SK-N-SH treated with all-trans-retinoic acid at 6 μM for 48 hours (cell line): ENCODE measurements at regions not wholly inside any gene's neighbourhood (a gene's known extent, or its start where the extent isn't known, plus 50 kb on each side); places are given as distances from the start of the nearest gene placed in this dataset.

Experiments used
- BACH2 ChIP-seq: fragments of 250-450 bp; sonication (Bioruptor Pico); IDR thresholded peaks from 2 replicates; pipeline ENCODE4 v1.9.0; 2021; ENCODE audit warnings: mild to moderate bottlenecking, borderline replicate concordance
- CREB5 ChIP-seq: fragments of 250-450 bp; sonication (Bioruptor Pico); IDR thresholded peaks from 2 replicates; pipeline ENCODE4 v1.5.1; 2020; ENCODE audit warnings: low read depth, mild to moderate bottlenecking, moderate library complexity
- CSDC2 ChIP-seq: fragments of 250-450 bp; sonication (Bioruptor Pico); IDR thresholded peaks from 2 replicates; pipeline ENCODE4 v1.5.0; 2020; ENCODE audit warnings: mild to moderate bottlenecking, moderate library complexity
- GLIS3 ChIP-seq: fragments of 250-450 bp; sonication (Bioruptor Pico); IDR thresholded peaks from 2 replicates; pipeline ENCODE4 v1.5.0; 2020; ENCODE audit warnings: mild to moderate bottlenecking, moderate library complexity
- PATZ1 ChIP-seq: fragments of 250-450 bp; sonication (Bioruptor Pico); IDR thresholded peaks from 2 replicates; pipeline ENCODE4 v1.8.0; 2020; ENCODE audit warnings: mild to moderate bottlenecking, moderate library complexity, borderline replicate concordance
- POU6F1 ChIP-seq: fragments of 250-450 bp; sonication (Bioruptor Pico); IDR thresholded peaks from 2 replicates; pipeline ENCODE4 v1.8.0; 2021; ENCODE audit warnings: low read depth, mild to moderate bottlenecking, moderate library complexity, borderline replicate concordance
- PPARA ChIP-seq: fragments of 250-450 bp; sonication (Bioruptor Pico); IDR thresholded peaks from 2 replicates; pipeline ENCODE4 v1.5.0; 2020; ENCODE audit warnings: mild to moderate bottlenecking, borderline replicate concordance
- SNAI2 ChIP-seq: fragments of 250-450 bp; sonication (Bioruptor Pico); IDR thresholded peaks from 2 replicates; pipeline ENCODE4 v1.5.0; 2020; ENCODE audit warnings: mild to moderate bottlenecking, moderate library complexity
- TSHZ2 ChIP-seq: fragments of 250-450 bp; sonication (Bioruptor Pico); IDR thresholded peaks from 2 replicates; pipeline ENCODE4 v1.5.0; 2020; ENCODE audit warnings: mild to moderate bottlenecking, moderate library complexity
- ZC3H10 ChIP-seq: fragments of 250-450 bp; sonication (Bioruptor Pico); IDR thresholded peaks from 2 replicates; pipeline ENCODE4 v1.5.1; 2021; ENCODE audit warnings: mild to moderate bottlenecking, moderate library complexity
- ZFP3 ChIP-seq: fragments of 250-450 bp; sonication (Bioruptor Pico); IDR thresholded peaks from 2 replicates; pipeline ENCODE4 v1.5.0; 2020; ENCODE audit warnings: mild to moderate bottlenecking, moderate library complexity
- ZNF565 ChIP-seq: fragments of 450-650 bp; formaldehyde crosslinking; conservative IDR thresholded peaks from 2 replicates; pipeline ENCODE4 v1.5.0; 2020; ENCODE audit warnings: low read depth, mild to moderate bottlenecking, moderate library complexity
- ZNF70 ChIP-seq: fragments of 450-650 bp; formaldehyde crosslinking; IDR thresholded peaks from 2 replicates; pipeline ENCODE4 v1.5.0; 2020; ENCODE audit warnings: mild to moderate bottlenecking, moderate library complexity
- ZNF8 ChIP-seq: fragments of 450-650 bp; formaldehyde crosslinking; IDR thresholded peaks from 2 replicates; pipeline ENCODE4 v1.5.0; 2020; ENCODE audit warnings: mild to moderate bottlenecking, moderate library complexity

GRCh38 chr1:114290341-114290740, 136.7 kb upstream of the SYT6 start:
- TF ChIP-seq TSHZ2 (CRISPR knock-in tag) (no peak), PATZ1 (CRISPR knock-in tag) (no peak), ZC3H10 (CRISPR knock-in tag) (no peak), PPARA (CRISPR knock-in tag) (no peak), SNAI2 (no peak), ZNF70 (CRISPR knock-in tag) (no peak), POU6F1 (CRISPR knock-in tag) (no peak), ZNF8 (no peak), CREB5 (CRISPR knock-in tag) (no peak), CSDC2 (CRISPR knock-in tag) (no peak), ZFP3 (no peak), GLIS3 (no peak), ZNF565 (CRISPR knock-in tag) (no peak), BACH2 (CRISPR knock-in tag) (no peak)
